GM18502 (cell line): ENCODE measurements at regions not wholly inside any gene's neighbourhood (a gene's known extent, or its start where the extent isn't known, plus 50 kb on each side); places are given as distances from the start of the nearest gene placed in this dataset.
A peak's percentile ranks its signal among the peaks of the same experiment; 100 is the strongest.

Experiments
- ATAC-seq: cut with Tn5 transposase; IDR thresholded peaks from one replicate; pipeline ENCODE4 v1.9.1; 2021; ENCODE audit warnings: mild to moderate bottlenecking; ENCODE audit not compliant: unreplicated experiment, poor library complexity

- peak; percentile 72 for ATAC-seq
Observed at GRCh38 chr6:130314271-130314670, 51.5 kb upstream of the TMEM200A start.

DNA sequence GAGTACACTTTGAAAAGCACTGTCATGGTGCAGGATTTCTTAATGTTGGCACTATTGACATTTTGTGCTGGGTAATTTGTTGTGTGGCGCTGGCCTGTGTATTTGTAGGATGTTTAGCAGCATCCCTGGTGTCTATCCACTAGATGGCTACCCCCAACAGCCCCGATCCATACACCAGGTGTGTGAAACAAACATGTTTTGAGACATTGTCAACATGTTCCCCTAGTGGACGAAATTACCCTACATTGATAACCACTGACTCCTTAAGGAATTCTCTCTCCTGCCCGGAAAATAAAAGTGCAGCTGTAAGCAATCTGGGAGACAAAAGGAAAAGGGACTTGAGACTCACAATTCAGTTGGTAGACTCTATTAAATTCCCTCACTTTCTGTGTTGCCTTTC, 52.6 kb upstream of the TMEM200A start:
- no peak for ATAC-seq

DNA sequence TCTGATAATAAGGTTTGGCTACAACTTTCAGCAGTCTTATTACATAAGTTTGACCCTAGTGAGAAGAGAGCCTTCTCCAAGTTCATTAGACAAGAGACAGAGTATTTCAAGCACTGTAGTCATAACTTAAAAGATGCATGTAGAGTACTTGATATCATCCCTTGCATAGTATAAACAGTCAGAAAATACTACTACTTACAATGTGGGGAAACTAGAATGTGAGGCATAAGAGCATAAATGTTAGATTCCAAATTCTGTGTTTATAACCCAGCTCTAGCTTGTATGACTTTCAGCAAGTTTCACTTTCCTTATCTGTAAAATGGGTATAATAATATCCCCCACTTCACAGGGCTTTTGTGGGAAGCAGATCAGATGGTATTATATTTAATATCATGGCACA, 56.8 kb upstream of the TMEM200A start:
- ATAC-seq, result no peak

DNA sequence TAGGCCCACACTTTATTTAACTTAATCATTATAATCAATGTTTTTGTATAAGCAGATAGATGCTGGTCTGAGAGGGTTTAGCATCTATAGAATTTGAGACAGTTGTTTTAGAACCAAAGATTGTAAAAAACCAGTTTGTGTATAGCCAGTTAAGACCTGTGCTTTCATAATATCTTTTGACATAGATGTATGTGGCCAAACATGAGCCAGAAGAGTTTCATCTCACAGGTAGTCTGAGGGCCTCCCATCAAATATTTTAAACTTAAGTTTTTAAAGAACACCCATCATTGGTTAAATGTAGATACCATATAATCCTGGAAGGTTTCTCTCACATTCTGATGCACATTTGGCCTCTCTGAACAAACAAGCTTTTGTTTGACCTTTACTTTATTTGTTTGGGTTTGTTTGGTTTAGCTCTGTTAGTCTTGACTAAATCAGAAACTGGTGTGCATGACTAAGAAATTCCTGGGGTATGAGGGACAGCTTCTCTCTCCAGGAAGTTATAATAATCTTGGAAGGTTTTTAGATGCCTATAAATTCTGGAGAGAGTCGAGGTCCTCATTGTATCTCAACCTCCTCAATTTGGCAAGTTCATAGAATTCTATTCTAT, 58.0 kb upstream of the TMEM200A start:
- ATAC-seq, result no peak

DNA sequence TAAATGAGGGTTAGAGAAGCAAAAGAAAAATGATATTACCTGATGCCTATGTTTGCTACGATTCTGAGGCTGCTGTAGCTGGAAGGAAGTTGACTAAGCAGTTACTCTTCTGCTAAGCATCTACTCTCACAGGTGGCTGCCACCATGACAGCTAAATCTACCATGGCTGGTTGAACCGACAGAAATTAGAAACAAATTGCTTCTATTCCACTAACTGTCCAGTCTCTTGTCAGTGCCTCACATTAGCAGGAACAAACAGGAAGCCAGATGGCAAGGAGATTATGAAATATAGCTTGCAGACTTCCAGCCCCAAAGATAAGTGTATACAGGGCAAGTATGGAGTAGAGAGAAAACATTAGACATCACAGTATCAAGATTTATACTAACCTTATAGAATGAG, 59.4 kb upstream of the TMEM200A start:
- ATAC-seq, result no peak

GRCh38 chr6:130303431-130303830, 62.4 kb upstream of the TMEM200A start:
- ATAC-seq, result no peak

DNA sequence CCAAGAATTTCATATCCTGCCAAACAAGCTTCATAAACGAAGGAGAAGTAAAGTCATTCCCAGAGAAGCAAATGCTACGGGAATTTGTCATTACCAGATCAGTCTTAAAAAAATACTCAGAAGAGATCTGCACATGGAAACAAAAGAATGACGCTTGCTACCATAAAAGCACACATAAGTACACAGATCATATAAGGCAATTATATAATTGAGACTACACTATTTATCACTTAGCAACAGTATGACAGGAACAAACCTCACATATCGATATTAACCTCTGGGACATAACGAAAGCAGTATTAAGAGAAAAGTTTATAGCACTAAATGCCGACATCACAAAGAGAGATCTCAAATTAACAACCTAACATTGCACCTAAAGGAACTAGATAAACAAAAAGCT, 67.6 kb upstream of the TMEM200A start:
- ATAC-seq, result no peak

DNA sequence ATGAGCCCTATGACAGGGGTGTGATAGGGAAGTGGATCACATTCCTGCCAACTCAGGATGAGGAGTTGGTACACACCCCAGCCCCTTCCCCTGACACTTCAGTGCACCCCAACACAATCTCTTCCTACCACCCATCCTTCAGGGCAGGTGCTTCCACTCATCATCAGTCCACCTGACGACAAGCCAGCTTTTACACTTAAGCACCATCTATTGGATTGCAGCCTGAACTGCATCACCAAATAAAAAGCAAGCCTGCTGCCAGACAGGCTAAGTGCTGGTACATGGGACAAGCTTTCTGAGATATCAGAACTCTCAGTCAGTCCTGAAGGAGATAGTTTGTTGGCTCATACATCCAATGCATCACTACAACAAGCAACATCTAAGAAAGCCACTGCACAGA, 69.0 kb upstream of the TMEM200A start:
- ATAC-seq, result no peak

- peak; percentile 76 for ATAC-seq
Observed at GRCh38 chr6:130293800-130294199, 71.0 kb upstream of the SAMD3 start.

DNA sequence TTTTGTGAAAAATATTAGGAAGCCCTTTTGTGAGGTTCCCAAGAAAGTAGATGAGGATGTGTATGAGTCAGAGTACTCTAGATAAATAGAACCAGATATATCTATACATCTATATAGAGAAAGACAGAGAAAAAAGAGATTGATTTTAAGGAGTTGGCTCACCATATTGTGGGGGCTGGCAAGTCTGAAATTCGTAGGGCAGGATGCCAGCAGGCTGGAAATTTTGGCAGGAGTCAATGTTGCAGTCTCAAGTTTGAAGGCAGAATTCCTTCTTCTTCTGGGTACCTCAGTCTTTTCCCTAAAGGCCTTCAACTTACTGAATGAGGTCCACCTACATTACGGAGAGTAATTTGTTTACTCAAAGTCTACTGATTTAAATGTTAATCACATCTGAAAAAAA, 65.3 kb upstream of the SAMD3 start:
- no peak for ATAC-seq

- peak; percentile 87 for ATAC-seq
Observed at GRCh38 chr6:130282234-130282995, 59.7 kb upstream of the SAMD3 start.

DNA sequence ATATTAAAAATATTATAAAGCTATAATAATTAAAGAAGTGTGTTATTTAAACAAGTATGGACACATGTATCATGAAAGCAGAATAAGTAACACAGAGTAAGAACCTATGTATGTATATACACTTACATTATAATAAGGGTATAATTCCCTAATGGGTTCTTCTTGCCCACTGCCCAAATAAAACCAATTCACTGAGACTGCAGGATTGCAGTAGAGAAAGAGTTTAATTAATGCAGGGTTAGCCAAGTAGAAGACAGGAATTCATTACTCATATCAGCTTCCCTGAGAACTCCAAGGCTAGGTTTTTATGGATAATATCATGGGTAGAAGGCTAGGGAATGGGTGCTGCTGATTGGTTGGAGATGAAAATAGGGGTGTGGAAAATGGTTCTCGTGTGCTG, 53.8 kb upstream of the SAMD3 start:
- no peak for ATAC-seq

DNA sequence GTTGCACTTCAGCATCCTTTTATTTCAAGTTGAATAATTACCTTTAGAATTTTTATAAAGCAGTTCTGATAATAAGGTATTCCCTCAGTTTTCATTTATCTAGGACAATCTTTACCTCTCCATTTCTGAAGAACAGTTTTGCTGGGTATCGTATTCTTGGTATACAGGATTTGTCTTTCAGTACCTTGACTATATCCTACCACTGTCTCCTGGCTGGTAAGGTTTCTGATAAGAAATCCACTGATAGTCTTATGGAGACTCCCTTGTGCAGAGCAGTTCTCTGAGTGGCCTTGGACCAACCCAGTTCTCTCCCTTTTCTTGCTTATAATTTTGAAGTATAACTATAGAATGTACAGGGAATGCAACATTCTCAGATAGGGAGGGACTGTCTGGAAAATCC, 51.3 kb upstream of the SAMD3 start:
- ATAC-seq, result no peak
